ENCODE measurements at regions not wholly inside any gene's neighbourhood (a gene's known extent, or its start where the extent isn't known, plus 50 kb on each side); places are given as distances from the start of the nearest gene placed in this dataset.

DNA sequence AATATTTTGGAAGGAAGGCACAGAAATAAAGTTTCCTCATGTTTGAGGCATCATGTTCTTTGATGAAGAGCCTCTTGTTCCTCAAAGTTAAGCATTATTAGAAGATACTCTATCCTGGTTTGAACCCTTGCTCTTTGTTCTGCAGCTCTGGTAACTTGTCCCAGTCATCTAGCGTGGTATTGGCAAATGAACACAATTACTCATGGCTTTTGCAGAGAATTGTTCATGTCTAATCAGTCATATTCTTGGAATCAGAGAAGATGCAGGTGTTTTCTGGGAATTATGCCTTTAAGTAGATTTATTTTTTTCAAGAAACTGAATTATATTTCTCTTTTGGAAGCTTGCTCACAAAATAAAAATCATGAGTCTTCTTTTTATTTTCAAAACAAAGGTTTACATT is 52.9 kb upstream of the HPGDS start:
- peaks cover 12% of the 10 kb centered on the region for H3K4me1 Mint-ChIP-seq (ENCODE audit: low read depth)
- no peaks in the 10 kb centered on the region for H3K9me3 Mint-ChIP-seq
- H3K27ac Mint-ChIP-seq, result no peak overlapping the region
- no peak for DNase-seq (ENCODE audit: low spot score)
- H3K36me3 Mint-ChIP-seq (ENCODE audit: low read depth), result peaks cover 6% of the 10 kb centered on the region
- H3K27me3 Mint-ChIP-seq (ENCODE audit: low read depth), result peaks cover 7% of the 10 kb centered on the region
- H3K4me3 Mint-ChIP-seq, result no peak overlapping the region

DNA sequence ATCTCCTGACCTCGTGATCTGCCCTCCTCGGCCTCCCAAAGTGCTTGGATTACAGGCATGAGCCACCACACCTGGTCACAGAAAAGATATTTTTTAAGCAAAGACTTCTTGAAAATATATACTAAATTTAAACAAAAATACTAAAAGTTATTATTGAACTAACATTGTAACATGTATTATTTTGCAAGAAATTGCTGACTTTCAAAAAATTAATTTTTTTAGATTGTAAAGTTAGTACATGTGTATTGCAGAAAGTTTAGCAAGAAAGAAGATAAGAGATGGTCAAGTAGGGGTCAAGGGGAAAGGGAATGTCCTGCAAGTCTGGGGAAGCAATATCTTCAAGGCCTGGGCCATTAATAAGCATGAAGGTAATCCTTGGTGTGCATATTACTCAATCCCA is 54.3 kb upstream of the HPGDS start:
- H3K4me1 Mint-ChIP-seq (ENCODE audit: low read depth), result peaks cover 13% of the 10 kb centered on the region
- no peaks in the 10 kb centered on the region for H3K9me3 Mint-ChIP-seq
- H3K27me3 Mint-ChIP-seq (ENCODE audit: low read depth), result peaks cover 7% of the 10 kb centered on the region
- peaks cover 6% of the 10 kb centered on the region for H3K36me3 Mint-ChIP-seq (ENCODE audit: low read depth)
- no peak for DNase-seq (ENCODE audit: low spot score)
- no peak overlapping the region for H3K27ac Mint-ChIP-seq
- H3K4me3 Mint-ChIP-seq, result no peak overlapping the region

DNA sequence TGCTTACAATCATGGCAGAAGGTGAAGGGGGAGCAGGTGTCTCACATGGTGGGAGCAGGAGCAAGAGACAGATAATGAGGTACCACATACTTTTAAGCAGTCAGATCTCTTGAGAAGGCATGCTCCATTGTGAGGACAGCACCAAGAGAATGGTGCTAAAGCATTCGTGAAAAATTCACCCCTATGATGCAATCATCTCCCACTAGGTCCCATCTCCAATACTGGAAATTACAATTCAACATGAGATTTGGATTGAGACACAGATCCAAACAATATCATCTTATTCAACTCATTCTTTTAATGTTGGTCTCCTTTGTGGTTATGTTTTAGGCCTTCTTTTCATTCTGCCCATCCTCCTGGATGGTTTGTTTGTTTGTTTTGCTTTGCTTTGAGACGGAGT is 54.1 kb upstream of the PDLIM5 start:
- Mint-ChIP-seq H3K27me3 (ENCODE audit: low read depth) (peaks cover 7% of the 10 kb centered on the region), H3K27ac (no peak overlapping the region), H3K4me1 (ENCODE audit: low read depth) (peaks cover 13% of the 10 kb centered on the region), H3K36me3 (ENCODE audit: low read depth) (peaks cover 6% of the 10 kb centered on the region), H3K9me3 (no peaks in the 10 kb centered on the region), H3K4me3 (no peak overlapping the region)
- DNase-seq (ENCODE audit: low spot score), result no peak

DNA sequence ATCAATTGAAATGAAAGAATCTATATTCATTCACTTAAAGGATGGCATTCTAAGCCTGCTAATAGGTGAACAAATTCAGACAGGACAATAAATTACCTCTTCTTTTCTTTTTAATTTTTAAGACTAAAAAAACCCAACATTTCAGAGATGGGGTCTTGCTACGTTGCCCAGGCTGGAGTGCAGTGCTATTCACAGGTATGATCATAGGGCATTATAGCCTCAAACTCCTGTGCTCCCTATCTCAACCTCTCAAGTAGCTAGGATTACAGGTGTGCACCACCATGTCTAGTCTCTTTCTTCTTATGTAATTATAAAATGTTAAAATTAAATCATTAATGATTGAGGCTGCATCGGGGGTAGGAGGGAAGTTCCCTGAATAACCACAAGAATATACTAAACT is 52.5 kb upstream of the PDLIM5 start:
- Mint-ChIP-seq H3K27me3 (ENCODE audit: low read depth) (peaks cover 10% of the 10 kb centered on the region), H3K36me3 (ENCODE audit: low read depth) (peaks cover 6% of the 10 kb centered on the region), H3K27ac (no peak overlapping the region), H3K9me3 (no peaks in the 10 kb centered on the region), H3K4me3 (no peak overlapping the region), H3K4me1 (ENCODE audit: low read depth) (peaks cover 13% of the 10 kb centered on the region)
- no peak for DNase-seq (ENCODE audit: low spot score)

DNA sequence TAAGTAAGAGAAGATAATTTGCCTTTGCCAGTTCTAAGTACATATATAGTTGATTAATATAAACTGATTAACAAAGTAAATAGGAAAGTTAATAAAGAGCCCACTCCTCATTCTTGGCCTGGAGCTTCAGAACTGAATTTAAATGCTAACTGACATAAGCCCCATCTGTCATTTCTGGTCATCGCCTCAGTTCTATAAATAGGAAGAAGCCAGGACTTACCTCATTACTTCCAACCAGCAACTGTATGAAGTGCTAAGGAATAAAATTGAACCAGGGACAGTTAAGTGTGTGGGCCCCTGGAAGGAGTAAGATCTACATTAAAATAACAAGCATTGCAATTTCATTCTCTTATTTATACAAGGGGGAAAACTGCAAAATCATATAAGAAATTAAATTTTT is 52.0 kb upstream of the PDLIM5 start:
- Mint-ChIP-seq H3K4me1 (ENCODE audit: low read depth) (peaks cover 13% of the 10 kb centered on the region), H3K27me3 (ENCODE audit: low read depth) (peaks cover 15% of the 10 kb centered on the region), H3K4me3 (no peak overlapping the region), H3K9me3 (no peaks in the 10 kb centered on the region), H3K27ac (no peak overlapping the region), H3K36me3 (ENCODE audit: low read depth) (peaks cover 6% of the 10 kb centered on the region)
- DNase-seq (ENCODE audit: low spot score), result no peak

DNA sequence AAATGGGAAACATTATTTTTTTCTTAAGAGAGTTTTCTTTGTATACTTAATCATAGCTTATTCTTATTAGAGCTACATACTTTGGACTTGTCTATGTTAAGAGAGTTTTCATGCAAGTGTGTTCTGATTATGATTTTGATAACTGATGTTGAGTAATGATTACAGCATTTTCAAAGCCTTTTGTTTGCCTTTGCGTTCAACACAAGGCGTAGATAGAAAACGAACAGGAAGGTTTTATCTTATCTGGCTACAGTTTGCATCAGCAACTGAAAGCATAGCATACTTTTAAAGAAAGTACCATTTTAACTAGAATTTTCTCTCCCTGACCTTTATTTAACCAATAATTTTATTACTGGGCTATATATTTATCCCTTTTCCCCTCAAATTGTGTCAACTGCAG is 51.6 kb upstream of the PDLIM5 start:
- Mint-ChIP-seq H3K27ac (peak overlapping the region; percentile 29), H3K4me3 (no peak overlapping the region), H3K27me3 (ENCODE audit: low read depth) (peaks cover 18% of the 10 kb centered on the region), H3K9me3 (no peaks in the 10 kb centered on the region), H3K36me3 (ENCODE audit: low read depth) (peaks cover 6% of the 10 kb centered on the region), H3K4me1 (ENCODE audit: low read depth) (peaks cover 13% of the 10 kb centered on the region)
- no peak for DNase-seq (ENCODE audit: low spot score)

Measured in T-helper 2 cell treated with Interferon-gamma antibody and Interleukin-4, amounts not matched to agents 5 μg/mL and 100 μg/mL, for 36 hours (primary cell).